ENCODE measurements at regions not wholly inside any gene's neighbourhood (a gene's known extent, or its start where the extent isn't known, plus 50 kb on each side); places are given as distances from the start of the nearest gene placed in this dataset.

DNA sequence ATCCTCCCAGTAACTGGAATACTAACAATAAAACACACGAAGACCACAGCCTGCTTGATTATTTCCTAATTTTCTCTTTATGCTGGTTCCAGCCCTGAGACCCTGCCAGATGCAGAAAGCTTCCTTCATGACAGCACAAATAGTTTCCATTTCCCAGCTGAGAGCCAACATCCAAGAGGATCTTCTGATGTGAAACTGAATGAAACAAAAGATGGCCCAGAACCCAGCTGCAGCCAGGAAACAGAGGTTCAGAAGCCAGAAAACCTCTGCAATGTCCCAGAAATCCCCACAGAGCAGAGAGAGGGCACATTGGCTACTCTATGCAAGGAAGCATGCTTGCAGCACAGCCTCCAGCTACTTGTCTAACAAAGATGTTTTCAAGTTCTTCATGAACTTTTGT, 61.8 kb upstream of the PLEKHG1 start:
- DNase-seq (ENCODE audit: low read depth) = no peak

DNA sequence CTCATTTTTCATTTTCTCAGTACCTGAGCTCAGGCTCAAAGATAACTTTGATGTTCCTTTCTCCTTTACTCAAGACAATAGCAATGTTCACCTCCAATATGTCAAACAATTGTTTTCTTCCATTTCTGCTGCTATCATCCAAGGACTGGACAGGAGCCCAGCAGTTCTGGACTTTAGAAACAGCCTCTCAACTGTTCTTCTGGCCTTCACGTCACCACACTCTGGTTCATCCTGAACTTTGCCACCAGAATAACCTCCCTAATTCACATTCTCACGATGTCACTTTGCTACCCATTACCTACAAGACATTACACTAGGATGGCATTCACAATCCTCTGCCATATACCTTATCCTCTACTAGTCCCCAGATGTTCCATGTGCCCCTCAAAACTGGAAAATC, 60.6 kb upstream of the PLEKHG1 start:
- DNase-seq (ENCODE audit: low read depth) = no peak

DNA sequence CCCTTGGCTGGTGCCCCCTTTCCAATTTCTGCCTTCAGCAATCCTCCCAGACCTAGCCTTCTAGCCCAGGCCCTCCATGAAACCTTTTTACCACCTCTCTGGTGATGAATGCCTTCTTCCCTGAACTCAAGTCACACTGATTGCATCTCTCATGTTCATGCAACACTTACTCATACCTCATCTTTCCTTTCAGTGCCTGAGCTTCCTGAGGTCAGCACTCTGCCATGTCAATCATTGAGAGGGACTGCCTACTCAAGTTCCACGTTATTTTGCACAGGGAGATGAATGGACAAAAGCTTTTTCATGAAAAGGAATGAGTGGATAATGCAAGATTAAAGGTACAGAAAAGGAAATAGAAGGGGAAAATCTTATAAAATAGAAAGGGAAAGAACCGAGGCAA, 60.1 kb upstream of the PLEKHG1 start:
- no peak for DNase-seq (ENCODE audit: low read depth)

DNA sequence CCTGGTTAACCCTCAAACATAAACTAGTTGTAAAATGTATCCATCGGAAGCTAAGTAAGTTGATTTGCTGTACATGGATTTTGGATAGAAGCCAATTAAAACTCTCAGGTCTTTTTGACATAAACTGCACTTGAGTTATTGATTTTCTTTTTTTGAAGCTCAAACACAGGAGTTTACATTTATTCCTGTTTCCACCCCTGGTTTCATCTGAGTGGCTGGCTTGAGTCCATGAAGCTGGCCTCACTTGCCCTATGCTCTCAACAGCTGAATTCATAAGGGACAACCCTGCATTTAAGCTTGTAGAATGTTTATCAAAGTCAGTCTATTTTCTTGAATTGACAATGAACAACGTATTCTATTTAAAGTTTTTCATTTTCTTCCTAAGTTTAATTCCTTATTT, 58.1 kb upstream of the PLEKHG1 start:
- no peak for DNase-seq (ENCODE audit: low read depth)

DNA sequence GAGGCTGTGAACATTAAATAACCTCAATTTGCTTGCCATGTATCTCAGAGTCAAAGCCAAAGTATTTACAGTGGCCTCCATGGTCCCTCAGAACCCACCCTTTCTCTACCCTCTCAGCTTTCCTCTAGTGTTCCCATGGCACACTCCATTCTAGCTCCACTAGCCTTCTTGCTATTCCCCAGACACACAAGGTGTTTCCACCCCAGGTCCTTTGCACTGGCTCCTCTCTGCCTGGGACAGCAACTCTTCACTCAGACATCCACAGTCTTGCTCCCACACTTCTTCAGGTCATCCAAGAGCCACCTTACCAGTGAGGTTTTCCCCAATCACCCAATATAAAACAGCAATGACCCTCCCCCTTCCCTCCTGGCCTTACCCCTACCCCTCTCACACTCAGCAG, 56.5 kb upstream of the PLEKHG1 start:
- no peak for DNase-seq (ENCODE audit: low read depth)

DNA sequence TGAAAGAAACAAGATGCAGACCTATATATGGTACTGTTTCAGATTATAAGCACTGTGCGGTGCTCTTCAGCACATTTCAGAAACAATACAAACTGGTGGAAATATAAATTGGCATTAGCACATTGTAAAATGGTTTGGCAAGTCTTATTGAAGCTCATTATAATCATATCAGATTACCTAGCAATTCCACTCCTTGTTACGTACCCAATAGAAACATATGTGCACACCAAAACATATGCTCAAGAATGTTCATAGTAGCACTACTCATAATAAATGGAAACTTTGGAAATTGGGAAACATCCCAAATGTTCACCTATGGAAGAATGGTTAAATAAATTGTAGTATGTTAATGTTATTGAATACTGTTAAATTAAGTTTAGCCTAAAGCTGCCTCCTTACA, 54.9 kb upstream of the PLEKHG1 start:
- no peak for DNase-seq (ENCODE audit: low read depth)

DNA sequence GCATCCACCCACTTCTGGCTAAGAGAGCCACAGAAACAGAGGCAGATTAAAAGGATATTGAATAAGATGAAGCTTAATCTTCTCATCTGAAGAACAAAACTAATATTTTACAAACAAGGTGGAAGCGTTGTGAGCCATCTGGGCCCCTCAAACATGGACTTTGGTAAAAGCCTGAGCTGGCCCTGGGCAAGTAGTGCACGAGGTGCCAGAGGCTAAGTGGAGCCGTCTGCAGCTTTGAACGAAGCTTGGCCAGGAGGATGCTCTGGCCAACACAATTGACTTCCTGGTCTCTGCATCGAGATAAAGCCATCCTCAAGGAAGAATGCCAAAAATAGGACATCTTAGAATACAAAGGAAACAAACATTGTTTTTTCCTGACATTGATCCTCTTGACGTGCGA, 53.2 kb upstream of the PLEKHG1 start:
- DNase-seq (ENCODE audit: low read depth) = no peak

DNA sequence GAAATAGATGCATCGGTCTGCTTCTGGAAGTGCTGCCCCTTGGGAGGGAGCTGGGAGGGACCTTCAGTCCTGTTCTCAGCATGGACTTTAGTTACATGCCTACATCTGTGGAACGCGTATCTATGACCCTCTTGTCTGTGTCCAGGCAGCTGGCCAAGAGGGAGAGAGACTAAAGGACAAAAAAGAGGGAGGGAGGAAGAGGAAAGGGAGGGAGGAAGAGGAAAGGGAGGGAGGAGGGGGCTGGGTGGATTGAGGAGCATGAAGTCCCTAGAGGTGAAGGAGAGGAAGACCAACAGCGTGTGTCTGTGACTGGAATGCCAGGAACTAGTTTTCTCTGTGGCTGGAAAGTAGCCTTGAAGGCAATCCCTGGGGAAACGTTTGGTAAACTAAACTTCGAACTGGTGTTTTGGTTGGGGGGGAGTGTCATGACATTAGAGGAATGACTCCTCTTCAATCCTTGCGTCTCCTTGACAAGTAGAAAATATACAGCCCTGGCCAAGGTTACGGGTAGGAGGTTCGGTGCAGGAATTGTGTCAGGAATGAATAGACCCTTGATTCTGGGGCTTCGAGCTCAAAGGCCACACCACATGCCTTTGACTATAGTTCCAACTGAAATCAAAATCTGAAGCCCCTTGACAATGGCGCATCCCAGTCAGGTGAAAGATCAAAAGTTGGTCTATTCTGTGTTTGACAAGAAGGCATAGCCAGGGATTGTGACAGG, 52.0 kb upstream of the PLEKHG1 start:
- DNase-seq (ENCODE audit: low read depth) = no peak

DNA sequence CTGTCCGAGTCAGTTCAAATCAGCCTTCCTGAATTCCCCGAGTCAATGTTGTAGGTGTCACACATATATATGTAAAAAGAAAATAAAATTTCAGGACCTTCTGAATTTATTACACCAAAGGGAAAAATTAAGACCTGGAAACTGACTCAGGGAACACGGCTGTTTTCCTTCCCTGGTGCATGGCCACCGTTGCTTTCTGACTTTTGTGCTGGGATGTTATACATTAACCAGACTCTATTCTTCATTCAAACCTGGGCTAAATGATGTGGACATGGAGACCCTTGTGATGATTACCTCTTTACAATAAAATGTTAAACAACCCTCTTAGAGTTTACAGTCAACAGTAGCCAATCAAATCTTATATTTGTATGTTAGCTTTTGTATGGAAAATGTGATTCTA, 51.4 kb upstream of the PLEKHG1 start:
- DNase-seq (ENCODE audit: low read depth) = no peak

DNA sequence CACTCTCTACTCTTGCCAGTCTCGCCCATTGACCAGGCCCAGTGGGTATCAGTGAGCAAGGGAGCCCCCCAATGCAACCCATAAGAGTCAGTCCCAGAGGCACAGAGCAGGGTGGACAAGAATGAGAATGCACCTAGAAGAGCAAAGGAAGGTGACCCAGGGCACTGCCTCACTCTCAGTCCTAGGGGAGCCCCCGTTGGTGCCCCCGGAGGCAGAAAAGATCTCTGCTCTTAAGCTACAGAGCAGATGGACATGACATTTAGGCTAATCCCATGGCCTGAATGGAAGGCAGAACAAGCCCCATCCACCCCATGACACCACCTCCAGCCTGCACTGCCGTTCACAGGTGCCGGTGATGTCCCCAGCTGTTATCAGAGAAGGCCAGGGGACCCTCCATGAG, 50.7 kb upstream of the PLEKHG1 start:
- no peak for DNase-seq (ENCODE audit: low read depth)

DNA sequence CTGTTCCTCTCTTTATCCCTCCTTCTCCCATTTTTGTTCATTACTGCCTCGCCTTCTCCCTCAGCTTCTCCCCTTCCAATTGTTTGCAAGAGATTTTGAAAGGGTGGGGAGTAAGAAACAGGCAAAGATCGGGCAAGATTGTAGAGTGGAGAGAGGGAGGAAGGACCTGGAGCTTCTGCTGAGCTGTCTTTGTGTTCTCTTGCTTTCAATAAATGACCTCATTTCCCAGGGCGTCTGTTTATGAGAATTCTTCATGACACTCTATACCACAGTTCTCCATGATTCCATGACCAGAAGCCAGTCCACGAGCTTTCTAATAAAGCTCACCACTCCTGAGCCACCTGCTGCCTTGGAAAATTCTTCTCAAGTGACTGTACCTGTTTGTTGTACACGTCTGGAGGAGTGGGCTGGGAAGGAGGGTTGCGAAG, 50.0 kb upstream of the PLEKHG1 start:
- peak; percentile 5 for DNase-seq (ENCODE audit: low read depth)

All from iris pigment epithelial cell (primary cell).